MCF 10A (cell line): ENCODE measurements at regions not wholly inside any gene's neighbourhood (a gene's known extent, or its start where the extent isn't known, plus 50 kb on each side); places are given as distances from the start of the nearest gene placed in this dataset.

Source experiments
- BruUV-seq: library from RNA; stranded (reverse); fragments of 400-500 nt; replicated peaks from 2 replicates; lab custom pipeline; 2021; lab: Mats Ljungman, UMichigan
- CTCF ChIA-PET: fragments of 300-600 bp; sonication (Branson Sonifier 250); formaldehyde crosslinking; extraction: SDS; loops from one replicate; lab custom pipeline; 2021; ENCODE audit warnings: antibody characterized with exemption, inconsistent platforms; lab: Yijun Ruan, JAX
- POLR2A ChIA-PET: fragments of 300-600, 350-650 bp; sonication (Branson Sonifier 250); formaldehyde crosslinking; extraction: SDS; loops from one replicate; lab custom pipeline; 2020; ENCODE audit warnings: antibody characterized with exemption, inconsistent platforms; lab: Yijun Ruan, JAX
- DNase-seq: peaks from one replicate; pipeline ENCODE4 v3.0.0-alpha.2; 2018; ENCODE audit not compliant: unreplicated experiment
- H3K27ac Mint-ChIP-seq: one replicate; pipeline ENCODE4 v1.8.0; 2022; ENCODE audit warnings: mild to moderate bottlenecking, low read depth, mixed read lengths; ENCODE audit not compliant: unreplicated experiment
- H3K27me3 Mint-ChIP-seq: one replicate; pipeline ENCODE4 v1.8.0; 2022; ENCODE audit warnings: mixed read lengths; ENCODE audit not compliant: insufficient read depth, unreplicated experiment
- H3K36me3 Mint-ChIP-seq: one replicate; pipeline ENCODE4 v1.8.0; 2022; ENCODE audit warnings: mild to moderate bottlenecking, moderate library complexity, mixed read lengths; ENCODE audit not compliant: insufficient read depth, unreplicated experiment
- H3K4me1 Mint-ChIP-seq: one replicate; pipeline ENCODE4 v1.8.0; 2022; ENCODE audit warnings: mixed read lengths; ENCODE audit not compliant: insufficient read depth, unreplicated experiment
- H3K4me3 Mint-ChIP-seq: one replicate; pipeline ENCODE4 v1.8.0; 2022; ENCODE audit warnings: mild to moderate bottlenecking, moderate library complexity, mixed read lengths; ENCODE audit not compliant: unreplicated experiment
- H3K9me3 Mint-ChIP-seq: one replicate; pipeline ENCODE4 v1.8.0; 2022; ENCODE audit warnings: mixed read lengths; ENCODE audit not compliant: unreplicated experiment
- CTCF ChIP-seq: fragments of 200-600 bp; IDR thresholded peaks from one replicate; pipeline ENCODE4 v1.8.0; 2022; ENCODE audit warnings: antibody characterized with exemption, mild to moderate bottlenecking; ENCODE audit not compliant: unreplicated experiment
- intact Hi-C: fragments of 100-400 bp; cut with micrococcal nuclease; formaldehyde crosslinking; loops from 2 replicates; pipeline ENCODE4 v1.14.1; 2022

- peaks cover 22% of the 10 kb centered on the region for H3K27me3 Mint-ChIP-seq
- DNase-seq, result no peak
- H3K4me1 Mint-ChIP-seq, result peaks cover 11% of the 10 kb centered on the region
- no TSS peak for BruUV-seq
- CTCF ChIA-PET, result interaction anchor here (0.6 to 1.6 kb wide), 6 partner anchors 16 to 1222 kb away, joined by 3 to 6 read pairs (median 4); no protein-coding TSS in a partner anchor
- intact Hi-C loops, result loop anchor here (1.0 kb wide), 1 partner anchor 453 kb away; no protein-coding TSS in a partner anchor
- no peak for TF ChIP-seq CTCF
- no peak overlapping the region for H3K27ac Mint-ChIP-seq
- no peak overlapping the region for H3K4me3 Mint-ChIP-seq
- no peaks in the 10 kb centered on the region for H3K9me3 Mint-ChIP-seq
- no peaks in the 10 kb centered on the region for H3K36me3 Mint-ChIP-seq
- POLR2A ChIA-PET, result interaction anchor here (0.7 to 0.8 kb wide), 2 partner anchors 195 to 298 kb away, joined by 3 to 4 read pairs; no protein-coding TSS in a partner anchor
Observed at GRCh38 chr1:209106861-209107260, 476.7 kb upstream of the CAMK1G start.

GRCh38 chr1:209107535-209107934, 476.0 kb upstream of the CAMK1G start:
- BruUV-seq, result no TSS peak
- H3K36me3 Mint-ChIP-seq, result no peaks in the 10 kb centered on the region
- POLR2A ChIA-PET, result no interaction called here

DNA sequence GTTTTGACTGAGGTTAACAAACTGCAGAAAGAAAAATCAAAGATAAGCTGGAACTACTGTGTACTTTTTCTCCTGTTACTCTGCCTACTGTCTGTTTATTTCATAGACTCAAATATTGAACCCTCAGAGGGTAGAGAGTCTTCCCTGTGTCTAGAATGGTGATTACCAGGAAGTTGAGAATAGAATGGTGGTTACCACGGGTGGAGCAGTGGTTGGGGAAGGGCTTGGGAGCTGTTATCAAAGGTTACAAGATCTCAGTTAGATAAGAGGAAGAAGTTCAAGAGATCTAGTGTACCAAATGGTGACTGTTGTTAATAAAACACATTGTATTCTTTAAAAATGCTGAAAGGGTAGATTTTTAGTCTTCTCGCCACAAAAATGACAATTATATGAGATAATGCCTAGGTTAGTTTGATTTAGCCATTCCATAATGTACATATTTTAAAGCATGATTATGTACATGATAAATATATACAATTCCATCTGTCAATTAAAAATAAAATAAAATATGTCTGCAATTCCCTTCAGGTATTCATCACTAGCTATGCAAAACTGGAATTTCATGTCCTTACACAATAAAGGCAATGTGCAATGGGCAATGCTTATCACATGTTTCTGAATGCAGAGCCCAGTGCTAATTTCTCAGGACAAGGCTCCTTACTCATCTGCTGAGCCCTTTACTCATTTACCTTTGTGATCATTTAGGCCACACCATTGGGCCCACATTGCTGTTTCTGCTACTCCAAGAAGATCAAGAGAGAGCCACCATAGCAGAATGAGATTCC, 474.3 kb upstream of the CAMK1G start:
- TF ChIP-seq CTCF, result no peak
- Mint-ChIP-seq H3K9me3 (no peaks in the 10 kb centered on the region), H3K4me3 (no peak overlapping the region), H3K27ac (no peak overlapping the region), H3K27me3 (peaks cover 27% of the 10 kb centered on the region), H3K4me1 (peaks cover 11% of the 10 kb centered on the region), H3K36me3 (no peaks in the 10 kb centered on the region)
- no peak for DNase-seq
- intact Hi-C loops, result no loop called here
- BruUV-seq, result no TSS peak
- ChIA-PET CTCF (interaction anchor here (0.8 to 1.4 kb wide), 4 partner anchors 39 to 457 kb away, joined by 3 to 5 read pairs (median 4); no protein-coding TSS in a partner anchor), POLR2A (no interaction called here)

More at GRCh38 chr1:209107535-209107934, 476.0 kb upstream of the CAMK1G start:
- CTCF ChIA-PET, result interaction anchor here (0.6 to 1.6 kb wide), 2 partner anchors 15 to 1118 kb away, joined by 3 to 6 read pairs; no protein-coding TSS in a partner anchor
- H3K27ac Mint-ChIP-seq, result no peak overlapping the region
- no peak overlapping the region for H3K4me3 Mint-ChIP-seq
- H3K9me3 Mint-ChIP-seq, result no peaks in the 10 kb centered on the region
- TF ChIP-seq CTCF, result no peak
- intact Hi-C loops, result no loop called here
- no peak for DNase-seq
- H3K27me3 Mint-ChIP-seq, result peaks cover 29% of the 10 kb centered on the region
- H3K4me1 Mint-ChIP-seq, result peaks cover 11% of the 10 kb centered on the region

DNA sequence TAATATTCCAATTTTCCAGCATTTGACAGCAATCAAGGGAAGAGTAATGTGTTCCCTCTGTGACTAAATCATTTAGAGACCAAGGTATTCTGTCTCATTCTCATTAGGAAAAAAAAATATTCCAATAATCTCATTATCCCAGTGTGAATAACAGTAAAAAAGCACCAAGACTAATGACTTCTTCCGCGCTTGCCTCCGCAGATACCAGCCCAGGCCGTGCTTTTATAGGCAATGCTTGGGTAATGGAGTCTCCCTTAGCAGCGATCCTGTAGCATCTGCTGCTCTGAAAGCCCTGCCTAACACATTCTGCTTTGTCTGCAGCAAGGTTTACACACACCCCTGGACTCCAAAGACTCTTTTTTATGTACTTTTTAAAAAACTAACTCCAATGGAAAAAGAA, 470.0 kb upstream of the CAMK1G start:
- intact Hi-C loops, result no loop called here
- no peaks in the 10 kb centered on the region for H3K9me3 Mint-ChIP-seq
- no peak overlapping the region for H3K27ac Mint-ChIP-seq
- H3K36me3 Mint-ChIP-seq, result no peaks in the 10 kb centered on the region
- CTCF ChIA-PET, result interaction anchor here (0.6 kb wide), 1 partner anchor 25 kb away, joined by 3 read pairs; no protein-coding TSS in a partner anchor
- BruUV-seq, result no TSS peak
- TF ChIP-seq CTCF, result no peak
- no peak for DNase-seq
- POLR2A ChIA-PET, result interaction anchor here (1.1 kb wide), 1 partner anchor 32 kb away, joined by 4 read pairs; no protein-coding TSS in a partner anchor
- H3K27me3 Mint-ChIP-seq, result peaks cover 23% of the 10 kb centered on the region
- H3K4me1 Mint-ChIP-seq, result peaks cover 5% of the 10 kb centered on the region
- H3K4me3 Mint-ChIP-seq, result no peak overlapping the region
